A549 (cell line): ENCODE measurements at regions not wholly inside any gene's neighbourhood (a gene's known extent, or its start where the extent isn't known, plus 50 kb on each side); places are given as distances from the start of the nearest gene placed in this dataset.

Experiments used
- BHLHE40 ChIP-seq: IDR thresholded peaks from 2 replicates; pipeline ENCODE4 v1.6.1; 2012; ENCODE audit warnings: low read depth, low read length, inconsistent platforms
- CTCF ChIP-seq: fragments of >200 bp; sonication (Bioruptor Twin); formaldehyde crosslinking; IDR thresholded peaks from 3 replicates; pipeline ENCODE4 v1.5.1; 2016
- E2F6 ChIP-seq: IDR thresholded peaks from 2 replicates; pipeline ENCODE4 v1.6.1; 2012; ENCODE audit warnings: low read depth, borderline replicate concordance
- ELK1 ChIP-seq: fragments of 150-350 bp; IDR thresholded peaks from 2 replicates; pipeline ENCODE4 v1.6.1; 2014; ENCODE audit warnings: low read depth, mild to moderate bottlenecking, low read length
- FOXS1 ChIP-seq: fragments of 250-450 bp; sonication (Bioruptor Pico); IDR thresholded peaks from 2 replicates; pipeline ENCODE4 v1.5.0; 2020; ENCODE audit warnings: mild to moderate bottlenecking, moderate library complexity
- HOXA7 ChIP-seq: fragments of 250-450 bp; sonication (Bioruptor Pico); IDR thresholded peaks from 2 replicates; pipeline ENCODE4 v1.5.0; 2020; ENCODE audit warnings: mild to moderate bottlenecking, moderate library complexity
- JUN ChIP-seq, 2 experiments: fragments of >200 bp; sonication (Bioruptor Twin); formaldehyde crosslinking; IDR thresholded peaks; 2 replicates in 1 of 2; 3 replicates in 1 of 2; pipeline ENCODE4 v1.6.1; 2016 to 2017
- KDM1A ChIP-seq: fragments of 200-600 bp; sonication (generic); IDR thresholded peaks from 2 replicates; pipeline ENCODE4 v1.6.1; 2016; ENCODE audit warnings: low read depth, mild to moderate bottlenecking
- POLR2A ChIP-seq: IDR thresholded peaks from 2 replicates; pipeline ENCODE4 v1.6.1; 2012; ENCODE audit warnings: mild to moderate bottlenecking, low read length
- REST ChIP-seq: fragments of 200-600 bp; sonication (generic); IDR thresholded peaks from 2 replicates; pipeline ENCODE4 v1.6.1; 2016; ENCODE audit warnings: antibody characterized with exemption, mild to moderate bottlenecking, moderate library complexity
- RFX5 ChIP-seq: fragments of 450-650 bp; IDR thresholded peaks from 2 replicates; pipeline ENCODE4 v1.7.1; 2014; ENCODE audit warnings: antibody characterized with exemption, mild to moderate bottlenecking, moderate library complexity
- TF ChIP-seq, protein P1 (sequence below): fragments of 450-650 bp; IDR thresholded peaks from 2 replicates; pipeline ENCODE4 v1.6.1; 2014; ENCODE audit warnings: antibody characterized with exemption

DNA sequence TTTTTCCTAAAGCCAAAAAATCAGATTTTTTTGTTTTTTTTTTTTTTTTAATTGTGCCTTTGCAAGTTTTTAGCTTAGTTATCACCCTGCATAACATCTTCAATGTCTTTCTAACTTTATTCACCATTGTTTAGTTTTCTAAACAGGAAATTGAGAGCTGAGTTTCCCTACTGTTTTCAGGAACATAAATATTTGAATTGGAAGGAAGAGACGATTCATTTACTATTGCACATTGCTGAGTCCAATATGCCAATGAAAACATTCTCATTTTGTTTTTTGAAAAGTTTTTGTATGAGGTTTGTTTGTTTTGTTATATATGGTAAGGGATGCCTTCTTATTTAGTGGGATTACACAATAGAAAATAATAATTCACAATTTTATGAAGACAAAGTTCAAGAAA lies 148.4 kb downstream of the ANKRD50 start:
- no peak for TF ChIP-seq CTCF
- TF ChIP-seq, protein P1, sequence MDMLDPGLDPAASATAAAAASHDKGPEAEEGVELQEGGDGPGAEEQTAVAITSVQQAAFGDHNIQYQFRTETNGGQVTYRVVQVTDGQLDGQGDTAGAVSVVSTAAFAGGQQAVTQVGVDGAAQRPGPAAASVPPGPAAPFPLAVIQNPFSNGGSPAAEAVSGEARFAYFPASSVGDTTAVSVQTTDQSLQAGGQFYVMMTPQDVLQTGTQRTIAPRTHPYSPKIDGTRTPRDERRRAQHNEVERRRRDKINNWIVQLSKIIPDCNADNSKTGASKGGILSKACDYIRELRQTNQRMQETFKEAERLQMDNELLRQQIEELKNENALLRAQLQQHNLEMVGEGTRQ, result no peak
- TF ChIP-seq RFX5, result no peak
- no peak for TF ChIP-seq E2F6
- TF ChIP-seq KDM1A, result no peak
- TF ChIP-seq JUN (IDR thresholded peaks at IDR 0.05), result no peak
- TF ChIP-seq ELK1, result no peak
- no peak for TF ChIP-seq HOXA7
- TF ChIP-seq POLR2A, result no peak
- no peak for TF ChIP-seq BHLHE40
- TF ChIP-seq REST, result no peak
- no peak for TF ChIP-seq FOXS1 (CRISPR knock-in tag)
